ENCODE measurements at regions not wholly inside any gene's neighbourhood (a gene's known extent, or its start where the extent isn't known, plus 50 kb on each side); places are given as distances from the start of the nearest gene placed in this dataset.

DNA sequence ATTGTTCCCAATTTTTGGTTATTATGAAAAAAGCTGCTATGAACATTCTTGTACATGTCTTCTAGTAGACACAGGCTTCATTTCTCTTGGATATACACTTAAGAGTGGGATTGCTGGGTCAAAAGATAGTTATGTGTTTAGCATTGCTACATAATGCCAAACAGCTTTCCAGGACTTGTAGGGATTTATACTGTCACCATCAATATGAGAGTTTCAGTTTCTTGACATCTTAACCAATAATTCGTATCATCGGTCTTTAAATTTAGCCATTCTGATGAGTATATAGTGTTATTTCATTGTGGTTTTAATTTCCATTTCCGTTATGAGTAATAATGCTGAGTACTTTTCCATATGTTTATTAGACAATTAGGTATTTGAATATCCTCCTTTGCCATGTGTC, 190.3 kb upstream of the PFN2 start:
- FAIRE-seq (no peak), DNase-seq (ENCODE audit: low read depth, low spot score) (no peak), ATAC-seq (no peak)
- in situ Hi-C loops (cut with MboI): no loop called here
- no TSS peak for BruUV-seq (replicated peaks)
- no peak overlapping the region for H3K4me3 ChIP-seq
- H3K9me3 ChIP-seq (replicated peaks; ENCODE audit: control insufficient read depth, insufficient read depth, low read length): no peaks in the 10 kb centered on the region
- WGBS (ENCODE audit: insufficient coverage, insufficient replicate concordance, low lambda C conversion rate, missing lambda C conversion rate): 95% methylated on average over 3 of the region's 3 CpGs
- H3K27me3 ChIP-seq (replicated peaks in 1 of 2; ENCODE audit: control insufficient read depth in 2 of 2, insufficient read depth in 2 of 2, low read length in 1 of 2): no peaks in the 10 kb centered on the region
- H3K27ac ChIP-seq (ENCODE audit: control insufficient read depth, insufficient read depth): no peak overlapping the region
- TF ChIP-seq ESRRA (IDR thresholded peaks at IDR 0.05; ENCODE audit: low read length) (no peak), BMI1 (IDR thresholded peaks at IDR 0.05; ENCODE audit: borderline replicate concordance) (no peak), CTCF (IDR thresholded peaks at IDR 0.05 in 2 of 3, conservative IDR thresholded peaks at IDR 0.05 in 1 of 3; ENCODE audit: control insufficient read depth in 2 of 3, extremely low read depth in 1 of 3, insufficient read depth in 1 of 3, low read depth in 3 of 3, low read length in 3 of 3) (no peak), GABPA (IDR thresholded peaks at IDR 0.05; ENCODE audit: low read depth) (no peak), JUNB (IDR thresholded peaks at IDR 0.05) (no peak), ATF7 (IDR thresholded peaks at IDR 0.05; ENCODE audit: low read depth) (no peak), LARP7 (IDR thresholded peaks at IDR 0.05) (no peak), RB1 (IDR thresholded peaks at IDR 0.05; ENCODE audit: borderline replicate concordance) (no peak), IKZF1 (conservative IDR thresholded peaks at IDR 0.05) (no peak), ZBTB4 (CRISPR knock-in tag; IDR thresholded peaks at IDR 0.05) (no peak), ZNF217 (IDR thresholded peaks at IDR 0.05) (no peak), SPI1 (IDR thresholded peaks at IDR 0.05; ENCODE audit: borderline replicate concordance, insufficient read depth, low read depth, low read length) (no peak), PAX8 (IDR thresholded peaks at IDR 0.05) (no peak)
- H3K9ac ChIP-seq (ENCODE audit: control insufficient read depth, insufficient read depth, low read length): no peak overlapping the region
- no peaks in the 10 kb centered on the region for H4K20me1 ChIP-seq (ENCODE audit: control insufficient read depth, insufficient read depth)
- no peaks in the 10 kb centered on the region for H3K36me3 ChIP-seq (ENCODE audit: control insufficient read depth in 2 of 2, insufficient read depth in 2 of 2, low read length in 1 of 2)
- ChIA-PET SMC1A (ENCODE audit: uncharacterized antibody, unreplicated experiment) (interaction anchor here (0.6 to 1.2 kb wide), 3 partner anchors 9 to 65 kb away, joined by 3 read pairs; no protein-coding TSS in a partner anchor), POLR2A (interaction anchor here (1.5 kb wide), 1 partner anchor 11 kb away, joined by 3 read pairs; no protein-coding TSS in a partner anchor), RAD21 (ENCODE audit: unreplicated experiment) (no interaction called here), CTCF (no interaction called here)
- no peak overlapping the region for H2AFZ ChIP-seq (ENCODE audit: control insufficient read depth, low read depth, low read length)
- no peak overlapping the region for H3K4me2 ChIP-seq (ENCODE audit: control insufficient read depth, insufficient read depth)
- no peaks in the 10 kb centered on the region for H3K4me1 ChIP-seq (ENCODE audit: control insufficient read depth, insufficient read depth, low read length)
- no peaks in the 10 kb centered on the region for H3K79me2 ChIP-seq (ENCODE audit: control insufficient read depth, insufficient read depth, low read length)
- intact Hi-C loops (cut with micrococcal nuclease; ENCODE audit: unreplicated experiment): no loop called here
